Mesendoderm (in vitro differentiated cells): ENCODE measurements at regions not wholly inside any gene's neighbourhood (a gene's known extent, or its start where the extent isn't known, plus 50 kb on each side); places are given as distances from the start of the nearest gene placed in this dataset.

Experiments used
- DNase-seq: peaks from one replicate; pipeline ENCODE4 v3.0.0; 2013
- H2AK5ac ChIP-seq: 2 replicates; pipeline ENCODE4 v1.6.1; 2013; ENCODE audit warnings: low read length, inconsistent platforms
- H2BK120ac ChIP-seq: 2 replicates; pipeline ENCODE4 v1.6.1; 2013; ENCODE audit warnings: low read depth, mild to moderate bottlenecking, low read length, moderate library complexity, mixed read lengths
- H2BK15ac ChIP-seq: replicated peaks from 2 replicates; pipeline ENCODE4 v1.6.1; 2013; ENCODE audit warnings: low read depth, mild to moderate bottlenecking, moderate library complexity
- H2BK5ac ChIP-seq: 2 replicates; pipeline ENCODE4 v1.6.1; 2013; ENCODE audit warnings: low read length, inconsistent platforms
- H3K18ac ChIP-seq: 2 replicates; pipeline ENCODE4 v1.6.1; 2013; ENCODE audit warnings: mild to moderate bottlenecking, low read length, mixed read lengths
- H3K23ac ChIP-seq: one replicate; pipeline ENCODE4 v1.6.1; 2013; ENCODE audit warnings: low read length
- H3K27ac ChIP-seq: 2 replicates; pipeline ENCODE4 v1.5.1; 2013; ENCODE audit warnings: low read depth, mild to moderate bottlenecking, inconsistent platforms, low read length, moderate library complexity
- H3K27me3 ChIP-seq: 2 replicates; pipeline ENCODE4 v1.6.1; 2013; ENCODE audit warnings: low read length, control low read depth, mild to moderate bottlenecking, inconsistent platforms; ENCODE audit not compliant: insufficient read depth, poor library complexity
- H3K36me3 ChIP-seq: 2 replicates; pipeline ENCODE4 v1.6.1; 2013; ENCODE audit warnings: low read length, inconsistent platforms; ENCODE audit not compliant: control insufficient read depth, insufficient read depth
- H3K4ac ChIP-seq: one replicate; pipeline ENCODE4 v1.6.1; 2013; ENCODE audit warnings: low read depth, mild to moderate bottlenecking, low read length, moderate library complexity
- H3K4me1 ChIP-seq: 2 replicates; pipeline ENCODE4 v1.6.1; 2013; ENCODE audit warnings: low read depth, low read length, inconsistent platforms; ENCODE audit not compliant: control insufficient read depth
- H3K4me2 ChIP-seq: 2 replicates; pipeline ENCODE4 v1.6.1; 2013; ENCODE audit warnings: low read length
- H3K4me3 ChIP-seq: 2 replicates; pipeline ENCODE4 v1.5.1; 2013; ENCODE audit warnings: mild to moderate bottlenecking, low read length
- H3K56ac ChIP-seq: one replicate; pipeline ENCODE4 v1.6.1; 2013; ENCODE audit warnings: low read length
- H3K79me1 ChIP-seq: 2 replicates; pipeline ENCODE4 v1.6.1; 2013; ENCODE audit warnings: low read length, inconsistent platforms
- H3K79me2 ChIP-seq: 2 replicates; pipeline ENCODE4 v1.6.1; 2013; ENCODE audit warnings: mild to moderate bottlenecking, low read length; ENCODE audit not compliant: control insufficient read depth, insufficient read depth
- H3K9ac ChIP-seq: 2 replicates; pipeline ENCODE4 v1.6.1; 2013; ENCODE audit warnings: low read length, inconsistent platforms
- H4K5ac ChIP-seq: one replicate; pipeline ENCODE4 v1.6.1; 2013; ENCODE audit warnings: low read length
- H4K8ac ChIP-seq: one replicate; pipeline ENCODE4 v1.6.1; 2013; ENCODE audit warnings: low read depth, mild to moderate bottlenecking, control low read depth, low read length, moderate library complexity
- WGBS: extraction: QIAGEN DNeasy Blood & Tissue Kit; methylation state at CpG from one replicate; pipeline ENCODE4 v1.1.7; 2013; ENCODE audit warnings: low lambda C conversion rate, missing lambda C conversion rate; ENCODE audit not compliant: insufficient coverage; ENCODE audit errors: extremely low coverage; 5-methylcytosine and 5-hydroxymethylcytosine counted together

- Histone ChIP-seq H3K79me1 (no peaks in the 10 kb centered on the region), H3K18ac (no peak overlapping the region), H3K4me1 (no peaks in the 10 kb centered on the region), H2BK120ac (no peak overlapping the region), H4K8ac (no peak overlapping the region), H3K56ac (no peak overlapping the region), H3K27ac (no peak overlapping the region), H3K36me3 (no peaks in the 10 kb centered on the region), H4K5ac (no peak overlapping the region), H3K4me3 (no peak overlapping the region), H2BK5ac (no peak overlapping the region), H3K27me3 (no peaks in the 10 kb centered on the region), H3K79me2 (no peaks in the 10 kb centered on the region), H3K9ac (no peak overlapping the region), H2AK5ac (no peak overlapping the region), H2BK15ac (no peak overlapping the region), H3K23ac (no peak overlapping the region), H3K4me2 (no peak overlapping the region), H3K4ac (no peak overlapping the region)
- WGBS, result no CpG with 5 or more reads among the region's 3 CpGs
- DNase-seq, result no peak
Measured at GRCh38 chr18:68519336-68519735, 195.6 kb downstream of the TMX3 start.

DNA sequence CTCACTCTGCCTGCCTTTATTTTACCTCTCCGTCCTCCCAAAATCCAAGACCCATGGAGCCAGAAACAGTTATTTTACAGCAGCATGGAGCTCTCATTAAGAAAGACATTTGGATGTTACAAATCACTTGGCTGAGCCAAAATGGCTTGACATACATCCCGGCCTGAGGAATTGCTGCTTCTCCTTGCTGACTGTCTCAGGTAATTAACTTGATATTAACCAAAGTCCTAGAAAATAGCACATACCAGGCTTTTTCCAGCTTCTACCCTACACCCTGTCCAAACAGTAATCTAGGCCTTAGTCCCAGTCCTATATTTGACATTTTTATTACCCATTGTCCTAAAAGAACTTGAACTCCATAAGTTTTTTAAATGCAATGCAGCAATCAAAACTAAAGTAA, 205.0 kb downstream of the TMX3 start:
- no peak for DNase-seq
- H3K4ac ChIP-seq, result no peak overlapping the region
- H3K79me1 ChIP-seq, result no peaks in the 10 kb centered on the region
- H3K4me1 ChIP-seq, result no peaks in the 10 kb centered on the region
- H3K56ac ChIP-seq, result no peak overlapping the region
- no peaks in the 10 kb centered on the region for H3K36me3 ChIP-seq
- no peak overlapping the region for H3K4me3 ChIP-seq
- no peak overlapping the region for H3K23ac ChIP-seq
- H3K4me2 ChIP-seq, result no peak overlapping the region
- no peaks in the 10 kb centered on the region for H3K27me3 ChIP-seq
- no peak overlapping the region for H4K5ac ChIP-seq
- H2BK120ac ChIP-seq, result no peak overlapping the region
- H3K27ac ChIP-seq, result no peak overlapping the region
- no peak overlapping the region for H2BK15ac ChIP-seq
- H4K8ac ChIP-seq, result no peak overlapping the region
- no peaks in the 10 kb centered on the region for H3K79me2 ChIP-seq
- no peak overlapping the region for H3K9ac ChIP-seq
- H2BK5ac ChIP-seq, result no peak overlapping the region
- H3K18ac ChIP-seq, result no peak overlapping the region
- no CpG with 5 or more reads among the region's 2 CpGs for WGBS
- no peak overlapping the region for H2AK5ac ChIP-seq

DNA sequence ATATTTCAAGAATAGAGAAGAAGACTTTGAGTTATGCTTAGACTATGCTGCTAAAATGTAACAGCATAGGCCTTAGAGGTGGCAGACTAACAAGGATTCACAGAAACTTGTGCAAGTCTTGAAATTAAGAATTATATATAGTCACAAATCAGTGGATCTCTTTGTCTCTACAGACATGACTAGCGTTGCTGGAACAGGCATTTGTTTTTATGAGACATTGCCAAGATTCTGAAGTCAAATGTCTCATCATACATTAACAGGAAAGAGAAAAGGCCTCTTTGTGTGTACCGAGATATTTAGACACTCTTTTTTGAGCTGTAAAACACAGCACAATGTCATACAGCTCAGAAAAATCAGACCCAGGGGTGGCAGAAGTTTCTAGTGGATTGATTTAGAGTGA, 207.1 kb downstream of the TMX3 start:
- Histone ChIP-seq H3K4ac (no peak overlapping the region), H3K27me3 (no peaks in the 10 kb centered on the region), H3K36me3 (no peaks in the 10 kb centered on the region), H3K23ac (no peak overlapping the region), H2BK120ac (no peak overlapping the region), H3K4me3 (no peak overlapping the region), H3K18ac (no peak overlapping the region), H3K56ac (no peak overlapping the region), H2AK5ac (no peak overlapping the region), H3K4me2 (no peak overlapping the region), H2BK15ac (no peak overlapping the region), H3K9ac (no peak overlapping the region), H3K27ac (no peak overlapping the region), H2BK5ac (no peak overlapping the region), H4K5ac (no peak overlapping the region), H3K79me2 (no peaks in the 10 kb centered on the region), H4K8ac (no peak overlapping the region), H3K4me1 (no peaks in the 10 kb centered on the region), H3K79me1 (no peaks in the 10 kb centered on the region)
- no CpG with 5 or more reads among the region's 2 CpGs for WGBS
- no peak for DNase-seq

- H3K9ac ChIP-seq, result no peak overlapping the region
- DNase-seq, result no peak
- no peak overlapping the region for H3K18ac ChIP-seq
- no peaks in the 10 kb centered on the region for H3K79me2 ChIP-seq
- H3K4me2 ChIP-seq, result no peak overlapping the region
- H3K4me1 ChIP-seq, result no peaks in the 10 kb centered on the region
- 100% methylated on average over 1 of the region's 3 CpGs for WGBS
- H3K36me3 ChIP-seq, result no peaks in the 10 kb centered on the region
- H2BK5ac ChIP-seq, result no peak overlapping the region
- no peaks in the 10 kb centered on the region for H3K79me1 ChIP-seq
- no peak overlapping the region for H2BK120ac ChIP-seq
- H3K27ac ChIP-seq, result no peak overlapping the region
- H3K4ac ChIP-seq, result no peak overlapping the region
- no peak overlapping the region for H3K56ac ChIP-seq
- H2BK15ac ChIP-seq, result no peak overlapping the region
- no peaks in the 10 kb centered on the region for H3K27me3 ChIP-seq
- no peak overlapping the region for H3K4me3 ChIP-seq
- H4K8ac ChIP-seq, result no peak overlapping the region
- H2AK5ac ChIP-seq, result no peak overlapping the region
- H4K5ac ChIP-seq, result no peak overlapping the region
- H3K23ac ChIP-seq, result no peak overlapping the region
Measured at GRCh38 chr18:68505178-68505574, 209.7 kb downstream of the TMX3 start.

GRCh38 chr18:68504441-68505177, 210.3 kb downstream of the TMX3 start:
- no peak overlapping the region for H3K23ac ChIP-seq
- H3K9ac ChIP-seq, result no peak overlapping the region
- no peaks in the 10 kb centered on the region for H3K36me3 ChIP-seq
- no peak overlapping the region for H3K27ac ChIP-seq
- H3K18ac ChIP-seq, result no peak overlapping the region
- no peak overlapping the region for H3K4ac ChIP-seq
- H3K79me2 ChIP-seq, result no peaks in the 10 kb centered on the region
- no peak overlapping the region for H2AK5ac ChIP-seq
- H3K4me2 ChIP-seq, result no peak overlapping the region
- no peak overlapping the region for H4K8ac ChIP-seq
- no peak for DNase-seq
- H3K79me1 ChIP-seq, result no peaks in the 10 kb centered on the region
- no CpG with 5 or more reads among the region's 2 CpGs for WGBS
- H4K5ac ChIP-seq, result no peak overlapping the region
- no peak overlapping the region for H2BK120ac ChIP-seq
- no peak overlapping the region for H3K4me3 ChIP-seq
- no peaks in the 10 kb centered on the region for H3K27me3 ChIP-seq
- no peak overlapping the region for H2BK15ac ChIP-seq
- no peaks in the 10 kb centered on the region for H3K4me1 ChIP-seq
- no peak overlapping the region for H2BK5ac ChIP-seq
- H3K56ac ChIP-seq, result no peak overlapping the region

DNA sequence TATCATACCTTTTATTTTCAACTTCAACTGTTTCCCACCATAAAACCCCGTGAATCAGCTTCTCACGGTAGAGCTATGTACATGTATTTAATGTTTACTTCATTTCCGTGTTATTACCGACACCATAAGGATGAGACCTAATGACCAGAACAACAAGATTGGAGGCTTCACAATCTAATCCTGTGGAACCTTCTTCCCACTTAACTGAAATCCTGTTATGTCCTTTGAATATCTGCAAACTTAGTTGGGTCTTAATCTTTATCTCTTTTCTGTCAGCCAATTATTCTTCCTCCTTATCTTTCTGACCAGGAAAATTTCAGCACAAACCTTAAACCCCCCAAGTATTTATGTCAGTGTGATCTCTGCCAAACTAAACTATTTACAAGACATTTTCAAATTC, 214.4 kb downstream of the TMX3 start:
- Histone ChIP-seq H3K9ac (no peak overlapping the region), H3K27me3 (no peaks in the 10 kb centered on the region), H3K56ac (no peak overlapping the region), H3K36me3 (no peaks in the 10 kb centered on the region), H2BK5ac (no peak overlapping the region), H2AK5ac (no peak overlapping the region), H3K23ac (no peak overlapping the region), H2BK120ac (no peak overlapping the region), H4K5ac (no peak overlapping the region), H3K79me1 (no peaks in the 10 kb centered on the region), H3K4ac (no peak overlapping the region), H4K8ac (no peak overlapping the region), H3K18ac (no peak overlapping the region), H3K79me2 (no peaks in the 10 kb centered on the region), H2BK15ac (no peak overlapping the region), H3K4me1 (no peaks in the 10 kb centered on the region), H3K4me3 (no peak overlapping the region), H3K4me2 (no peak overlapping the region), H3K27ac (no peak overlapping the region)
- DNase-seq, result peak; percentile 59
- no CpG with 5 or more reads among the region's 4 CpGs for WGBS
